A549 (cell line): ENCODE measurements at regions not wholly inside any gene's neighbourhood (a gene's known extent, or its start where the extent isn't known, plus 50 kb on each side); places are given as distances from the start of the nearest gene placed in this dataset.

ENCODE experiments used
- ATAC-seq, 2 experiments: fragments of 200-7000 bp in 1 of 2; fragments of >200 bp in 1 of 2; cut with Nextera tagmentation in 1 of 2; cut with Tn5 transposase in 1 of 2; 3 replicates each; pipeline versions ENCODE4 v1.8.0 to v1.9.1; 2018 to 2020; ENCODE audit warnings: mild to moderate bottlenecking in 1 of 2, moderate library complexity in 1 of 2
- CTCF ChIA-PET: fragments of 300-600 bp; sonication (Branson Sonifier 250); formaldehyde crosslinking; extraction: SDS; loops from one replicate; lab custom pipeline; 2021; ENCODE audit warnings: antibody characterized with exemption, inconsistent platforms; lab: Yijun Ruan, JAX
- POLR2A ChIA-PET: fragments of 350-600 bp; formaldehyde crosslinking; extraction: SDS; loops from one replicate; lab custom pipeline; 2021; ENCODE audit warnings: antibody characterized with exemption, inconsistent platforms; lab: Yijun Ruan, JAX
- DNase-seq, 2 experiments: peaks; one replicate each; pipeline versions ENCODE4 v3.0.0 to v3.0.0-alpha.2; 2011 to 2016; ENCODE audit warnings: low read depth in 1 of 2, low spot score in 1 of 2
- FAIRE-seq: peaks from 2 replicates; lab custom pipeline; 2011; peaks lifted over from hg19 to GRCh38; lab: Jason Lieb, UNC
- H3K27ac ChIP-seq, 2 experiments: fragments of >200 bp; sonication (Bioruptor Twin); formaldehyde crosslinking; 3 replicates each; pipeline ENCODE4 v1.5.1; 2016 to 2017
- H3K4me1 ChIP-seq: fragments of >200 bp; sonication (Bioruptor Twin); formaldehyde crosslinking; 3 replicates; pipeline ENCODE4 v1.6.1; 2016
- H3K4me2 ChIP-seq: fragments of >200 bp; sonication (Bioruptor Twin); formaldehyde crosslinking; 3 replicates; pipeline ENCODE4 v1.6.1; 2016
- H3K4me3 ChIP-seq: fragments of >200 bp; sonication (Bioruptor Twin); formaldehyde crosslinking; 3 replicates; pipeline ENCODE4 v1.5.1; 2016
- H3K9me3 ChIP-seq: fragments of >200 bp; sonication (Bioruptor Twin); formaldehyde crosslinking; 3 replicates; pipeline ENCODE4 v1.6.1; 2016
- BCL3 ChIP-seq: fragments of >200 bp; sonication (Bioruptor Twin); formaldehyde crosslinking; IDR thresholded peaks from 3 replicates; pipeline ENCODE4 v1.6.1; 2016
- CBX2 ChIP-seq: fragments of 200-600 bp; sonication (generic); IDR thresholded peaks from 2 replicates; pipeline ENCODE4 v1.6.1; 2016; ENCODE audit warnings: low read depth, mild to moderate bottlenecking, borderline replicate concordance
- CEBPB ChIP-seq, 2 experiments: fragments of >200 bp in 1 of 2; sonication (Bioruptor Twin) in 1 of 2; formaldehyde crosslinking in 1 of 2; IDR thresholded peaks; 2 replicates each; pipeline ENCODE4 v1.6.1; 2012 to 2016
- CHD2 ChIP-seq: fragments of 150-350 bp; IDR thresholded peaks from 2 replicates; pipeline ENCODE4 v1.6.1; 2014; ENCODE audit warnings: low read length; ENCODE audit not compliant: partially characterized antibody
- EHF ChIP-seq: fragments of 250-450 bp; sonication (Bioruptor Pico); IDR thresholded peaks from 2 replicates; pipeline ENCODE4 v1.5.0; 2020; ENCODE audit warnings: mild to moderate bottlenecking
- EP300 ChIP-seq, 2 experiments: fragments of >200 bp; sonication (Bioruptor Twin); formaldehyde crosslinking; IDR thresholded peaks; 2 replicates in 1 of 2; 3 replicates in 1 of 2; pipeline ENCODE4 v1.6.1; 2016 to 2017
- FOSL2 ChIP-seq, 2 experiments: fragments of 450-650 bp in 1 of 2; fragments of >200 bp in 1 of 2; sonication (Bioruptor Twin) in 1 of 2; formaldehyde crosslinking; IDR thresholded peaks; 2 replicates each; pipeline versions ENCODE4 v1.5.0 to v1.6.1; 2016 to 2020; ENCODE audit warnings: mild to moderate bottlenecking in 1 of 2, moderate library complexity in 1 of 2
- GATA3 ChIP-seq: IDR thresholded peaks from 2 replicates; pipeline ENCODE4 v1.6.1; 2012; ENCODE audit warnings: borderline replicate concordance
- HDAC2 ChIP-seq: fragments of 200-600 bp; sonication (generic); IDR thresholded peaks from 2 replicates; pipeline ENCODE4 v1.6.1; 2016
- HOXA7 ChIP-seq: fragments of 250-450 bp; sonication (Bioruptor Pico); IDR thresholded peaks from 2 replicates; pipeline ENCODE4 v1.5.0; 2020; ENCODE audit warnings: mild to moderate bottlenecking, moderate library complexity
- JUN ChIP-seq, 2 experiments: fragments of >200 bp; sonication (Bioruptor Twin); formaldehyde crosslinking; IDR thresholded peaks; 2 replicates in 1 of 2; 3 replicates in 1 of 2; pipeline ENCODE4 v1.6.1; 2016 to 2017
- MAZ ChIP-seq: fragments of 150-350 bp; IDR thresholded peaks from 2 replicates; pipeline ENCODE4 v1.6.1; 2014; ENCODE audit warnings: antibody characterized with exemption, low read depth, low read length, borderline replicate concordance
- MYC ChIP-seq: IDR thresholded peaks from 2 replicates; pipeline ENCODE4 v1.6.1; 2012; ENCODE audit warnings: mild to moderate bottlenecking, inconsistent platforms, low read length, improper control_type of control experiment, borderline replicate concordance
- NPAS2 ChIP-seq: fragments of 250-450 bp; sonication (Bioruptor Pico); IDR thresholded peaks from 2 replicates; pipeline ENCODE4 v1.8.0; 2022; ENCODE audit warnings: mild to moderate bottlenecking, moderate library complexity, borderline replicate concordance
- POLR2AphosphoS2 ChIP-seq: conservative IDR thresholded peaks from 2 replicates; pipeline ENCODE4 v1.6.1; 2012; ENCODE audit warnings: low read length, improper control_type of control experiment, inconsistent platforms
- RCOR1 ChIP-seq: fragments of 150-350 bp; IDR thresholded peaks from 2 replicates; pipeline ENCODE4 v1.6.1; 2014; ENCODE audit warnings: antibody characterized with exemption, low read length, low read depth
- SMC3 ChIP-seq: fragments of >200 bp; sonication (Bioruptor Twin); formaldehyde crosslinking; IDR thresholded peaks from 3 replicates; pipeline ENCODE4 v1.6.1; 2018; ENCODE audit warnings: inconsistent platforms
- SREBF2 ChIP-seq: fragments of 450-650 bp; IDR thresholded peaks from 2 replicates; pipeline ENCODE4 v1.6.1; 2014; ENCODE audit warnings: mild to moderate bottlenecking, moderate library complexity
- TFCP2L1 ChIP-seq: fragments of 250-450 bp; sonication (Bioruptor Pico); IDR thresholded peaks from 2 replicates; pipeline ENCODE4 v1.5.0; 2021; ENCODE audit warnings: mild to moderate bottlenecking
- TP53 ChIP-seq: fragments of 250-450 bp; sonication (Bioruptor Pico); IDR thresholded peaks from 2 replicates; pipeline ENCODE4 v1.5.0; 2021; ENCODE audit warnings: mild to moderate bottlenecking, moderate library complexity
- ZC3H11A ChIP-seq: fragments of 450-650 bp; IDR thresholded peaks from 2 replicates; pipeline ENCODE4 v1.6.1; 2014; ENCODE audit warnings: antibody characterized with exemption, mild to moderate bottlenecking
- ZFP36 ChIP-seq: fragments of 450-650 bp; IDR thresholded peaks from 2 replicates; pipeline ENCODE4 v1.6.1; 2014; ENCODE audit warnings: borderline replicate concordance; ENCODE audit not compliant: partially characterized antibody
- ZNF302 ChIP-seq: fragments of 250-450 bp; sonication (Bioruptor Pico); IDR thresholded peaks from 2 replicates; pipeline ENCODE4 v1.9.0; 2021; ENCODE audit warnings: inconsistent platforms, mild to moderate bottlenecking, moderate library complexity
- WGBS: methylation state at CpG from one replicate; pipeline ENCODE4 v1.1.6; 2017; ENCODE audit errors: missing lambda C conversion rate; 5-methylcytosine and 5-hydroxymethylcytosine counted together
- TF ChIP-seq, protein P1 (sequence below): fragments of 250-450 bp; sonication (Bioruptor Pico); IDR thresholded peaks from 2 replicates; pipeline ENCODE4 v1.5.0; 2021; ENCODE audit warnings: mild to moderate bottlenecking, moderate library complexity, borderline replicate concordance

DNA sequence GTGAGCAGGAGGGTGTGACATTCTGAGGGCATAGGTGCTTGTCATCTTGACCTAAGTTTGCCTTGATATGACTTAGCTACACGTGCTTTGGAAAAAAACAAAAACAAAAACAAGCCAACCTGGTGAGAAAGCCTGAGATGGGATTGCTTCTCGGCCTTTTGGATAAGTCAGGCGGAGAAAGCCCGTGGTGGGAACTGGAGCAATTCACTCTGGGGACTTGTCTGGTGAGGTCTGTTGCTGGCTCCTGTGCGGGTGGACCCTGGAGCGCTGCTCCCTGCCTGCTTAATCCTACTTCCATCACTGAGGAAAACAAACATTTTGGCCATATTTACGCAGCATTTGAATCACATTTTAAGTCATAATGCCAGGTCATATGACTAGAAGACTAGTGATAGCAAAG lies 100.3 kb downstream of the SNX19 start:
- POLR2A ChIA-PET = no interaction called here
- no peak for FAIRE-seq
- TF ChIP-seq GATA3 (no peak), CHD2 (no peak), MYC (no peak), CBX2 (no peak), EP300 (IDR thresholded peaks at IDR 0.05) (no peak), EHF (CRISPR knock-in tag) (no peak), BCL3 (no peak), ZFP36 (no peak), SMC3 (no peak), NPAS2 (CRISPR knock-in tag) (no peak), TP53 (CRISPR knock-in tag) (no peak), POLR2AphosphoS2 (no peak), HOXA7 (CRISPR knock-in tag) (no peak), FOSL2 (IDR thresholded peaks at IDR 0.05) (no peak), FOSL2 (CRISPR knock-in tag; IDR thresholded peaks at IDR 0.05) (no peak), ZC3H11A (no peak), TFCP2L1 (CRISPR knock-in tag) (no peak)
- TF ChIP-seq, protein P1, sequence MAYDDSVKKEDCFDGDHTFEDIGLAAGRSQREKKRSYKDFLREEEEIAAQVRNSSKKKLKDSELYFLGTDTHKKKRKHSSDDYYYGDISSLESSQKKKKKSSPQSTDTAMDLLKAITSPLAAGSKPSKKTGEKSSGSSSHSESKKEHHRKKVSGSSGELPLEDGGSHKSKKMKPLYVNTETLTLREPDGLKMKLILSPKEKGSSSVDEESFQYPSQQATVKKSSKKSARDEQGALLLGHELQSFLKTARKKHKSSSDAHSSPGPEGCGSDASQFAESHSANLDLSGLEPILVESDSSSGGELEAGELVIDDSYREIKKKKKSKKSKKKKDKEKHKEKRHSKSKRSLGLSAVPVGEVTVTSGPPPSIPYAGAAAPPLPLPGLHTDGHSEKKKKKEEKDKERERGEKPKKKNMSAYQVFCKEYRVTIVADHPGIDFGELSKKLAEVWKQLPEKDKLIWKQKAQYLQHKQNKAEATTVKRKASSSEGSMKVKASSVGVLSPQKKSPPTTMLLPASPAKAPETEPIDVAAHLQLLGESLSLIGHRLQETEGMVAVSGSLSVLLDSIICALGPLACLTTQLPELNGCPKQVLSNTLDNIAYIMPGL (CRISPR knock-in tag) = no peak
- CTCF ChIA-PET = interaction anchor here (1.6 kb wide), 1 partner anchor 46 kb away, joined by 4 read pairs; no protein-coding TSS in a partner anchor
- peak overlapping the region; percentile 57 for H3K4me2 ChIP-seq
- no peak for ATAC-seq
- peak overlapping the region in 1 of 2 experiments; percentile 39; a peak in 2 of 6 replicates for H3K27ac ChIP-seq
- WGBS = 86% methylated on average over 7 of the region's 7 CpGs
- H3K9me3 ChIP-seq = no peaks in the 10 kb centered on the region
- peaks cover 16% of the 10 kb centered on the region for H3K4me1 ChIP-seq
- no peak for DNase-seq
- H3K4me3 ChIP-seq = no peak overlapping the region

DNA sequence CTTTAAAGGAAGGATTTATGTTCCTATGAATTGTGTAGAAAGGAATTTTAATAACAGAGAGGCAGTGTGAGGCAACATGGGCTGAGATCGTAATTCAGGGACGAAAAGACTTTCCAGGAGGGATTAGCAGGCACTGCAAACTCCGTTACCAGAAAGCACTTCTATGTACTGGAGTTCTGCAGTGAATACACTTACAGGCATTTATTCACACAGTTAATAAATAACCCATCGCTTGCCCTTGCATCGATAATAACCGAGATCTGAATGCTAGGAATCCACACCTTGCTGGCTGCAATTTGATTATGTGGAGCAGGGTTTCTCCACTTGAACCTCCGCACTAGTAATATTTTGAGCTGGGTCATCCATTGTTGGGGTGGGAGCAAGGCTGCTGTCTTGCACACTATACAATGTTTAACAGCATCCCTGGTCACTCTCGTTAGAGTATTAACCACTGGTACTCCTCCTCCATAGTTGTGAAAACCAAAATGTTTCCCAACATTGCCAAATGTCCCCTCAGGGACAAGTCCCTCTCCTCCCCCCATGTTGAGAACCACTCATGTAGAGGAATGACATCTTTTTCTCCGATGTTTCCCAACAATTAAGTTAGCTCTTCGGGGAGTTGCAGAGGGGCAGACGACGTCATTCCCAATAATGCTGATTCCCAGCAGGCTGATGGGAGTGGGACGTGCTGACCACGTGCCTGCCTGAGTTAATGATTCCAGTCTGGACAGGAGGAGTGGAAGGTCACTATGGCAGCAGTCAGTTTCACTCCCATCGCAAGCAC lies 99.5 kb downstream of the SNX19 start:
- 44% methylated on average over 13 of the region's 15 CpGs for WGBS
- POLR2A ChIA-PET = no interaction called here
- CTCF ChIA-PET = interaction anchor here (1.3 kb wide), 1 partner anchor 11 kb away, joined by 5 read pairs; no protein-coding TSS in a partner anchor

GRCh38 chr11:130817330-130817944 lies 98.8 kb downstream of the SNX19 start:
- ATAC-seq = no peak
- Histone ChIP-seq H3K4me1 (peaks cover 16% of the 10 kb centered on the region), H3K27ac (peak overlapping the region in 1 of 2 experiments; percentile 41; a peak in 2 of 6 replicates), H3K4me3 (no peak overlapping the region), H3K4me2 (no peak overlapping the region; the same call in 2 of the 3 replicates), H3K9me3 (no peaks in the 10 kb centered on the region)
- POLR2A ChIA-PET = no interaction called here
- DNase-seq = no peak
- CTCF ChIA-PET = interaction anchor here (1.3 kb wide), 1 partner anchor 11 kb away, joined by 5 read pairs; no protein-coding TSS in a partner anchor
- FAIRE-seq = no peak
- TF ChIP-seq CHD2 = no peak
- no peak for TF ChIP-seq MAZ
- no peak for TF ChIP-seq RCOR1
- TF ChIP-seq MYC = no peak
- no peak for TF ChIP-seq GATA3
- no peak for TF ChIP-seq CEBPB (IDR thresholded peaks at IDR 0.05)
- no peak for TF ChIP-seq ZNF302 (CRISPR knock-in tag)
- no peak for TF ChIP-seq JUN (IDR thresholded peaks at IDR 0.05)
- TF ChIP-seq HDAC2 = no peak

More for the DNA sequence above, 99.5 kb downstream of the SNX19 start:
- Histone ChIP-seq H3K27ac (peak overlapping the region in 1 of 2 experiments; percentile 41; a peak in 2 of 6 replicates), H3K9me3 (no peaks in the 10 kb centered on the region), H3K4me2 (peak overlapping the region; percentile 57)
- TF ChIP-seq NPAS2 (CRISPR knock-in tag) = no peak
- TF ChIP-seq SREBF2 = no peak
- TF ChIP-seq, all 56 proteins: peak for 0
- DNase-seq (no peak), ATAC-seq (peak in 1 of 2 experiments; percentile 42; a peak in 3 of 6 replicates), FAIRE-seq (no peak)
- H3K4me1 ChIP-seq = peaks cover 16% of the 10 kb centered on the region
- H3K4me3 ChIP-seq = no peak overlapping the region
